Activated naive CD8-positive, alpha-beta T cell treated with anti-CD3 and anti-CD28 coated beads, Interleukin-2, amount 10 ng/mL, durations not matched to agents 7 days and 5 days (primary cell): ENCODE measurements at regions not wholly inside any gene's neighbourhood (a gene's known extent, or its start where the extent isn't known, plus 50 kb on each side); places are given as distances from the start of the nearest gene placed in this dataset.

Experiments used
- ATAC-seq: fragments of 150-1000 bp; cut with Tn5 transposase; one replicate; pipeline ENCODE4 v1.10.0; 2021; ENCODE audit warnings: low read depth, moderate library complexity
- POLR2A ChIA-PET: fragments of 350-600 bp; sonication (Branson Sonifier 250); formaldehyde crosslinking; loops from one replicate; lab custom pipeline; 2021; ENCODE audit warnings: antibody characterized with exemption; lab: Charles Lee
- DNase-seq: peaks from one replicate; pipeline ENCODE4 v3.0.0; 2021
- H3K27ac Mint-ChIP-seq: one replicate; pipeline ENCODE4 v1.8.0; 2022; ENCODE audit warnings: mild to moderate bottlenecking, mixed read lengths
- H3K27me3 Mint-ChIP-seq: one replicate; pipeline ENCODE4 v1.8.0; 2022; ENCODE audit warnings: mild to moderate bottlenecking, moderate library complexity, mixed read lengths
- H3K36me3 Mint-ChIP-seq: one replicate; pipeline ENCODE4 v1.8.0; 2021; ENCODE audit warnings: mild to moderate bottlenecking, mixed read lengths
- H3K4me1 Mint-ChIP-seq: one replicate; pipeline ENCODE4 v1.8.0; 2021; ENCODE audit warnings: mixed read lengths
- H3K4me3 Mint-ChIP-seq: one replicate; pipeline ENCODE4 v1.8.0; 2022; ENCODE audit warnings: mild to moderate bottlenecking, moderate library complexity, mixed read lengths
- H3K9me3 Mint-ChIP-seq: one replicate; pipeline ENCODE4 v1.8.0; 2021; ENCODE audit warnings: mixed read lengths

DNA sequence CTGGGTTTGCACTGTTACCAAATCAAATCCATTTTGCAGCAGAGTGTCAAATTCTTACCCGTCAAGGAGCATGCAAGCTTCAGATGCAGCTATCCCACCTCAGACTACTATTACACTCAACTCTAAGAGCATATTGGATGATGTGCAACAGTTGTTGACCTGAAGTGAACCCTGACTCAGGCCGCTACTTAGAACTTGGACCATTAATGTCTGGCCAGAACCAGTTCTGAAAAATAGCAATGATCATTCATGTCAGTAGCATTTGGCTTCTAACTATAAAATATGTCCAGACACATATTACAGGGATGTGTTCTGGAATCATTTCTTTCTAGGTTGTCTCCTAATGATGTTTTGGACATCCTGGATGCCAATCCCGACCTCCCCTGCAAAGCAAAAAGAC lies 135.5 kb upstream of the PKDCC start:
- ATAC-seq, result no peak
- peaks cover 7% of the 10 kb centered on the region for H3K4me1 Mint-ChIP-seq
- POLR2A ChIA-PET, result no interaction called here
- DNase-seq, result no peak
- H3K9me3 Mint-ChIP-seq, result no peaks in the 10 kb centered on the region
- peaks cover 31% of the 10 kb centered on the region for H3K27me3 Mint-ChIP-seq
- H3K27ac Mint-ChIP-seq, result no peak overlapping the region
- H3K36me3 Mint-ChIP-seq, result no peaks in the 10 kb centered on the region
- H3K4me3 Mint-ChIP-seq, result no peak overlapping the region

DNA sequence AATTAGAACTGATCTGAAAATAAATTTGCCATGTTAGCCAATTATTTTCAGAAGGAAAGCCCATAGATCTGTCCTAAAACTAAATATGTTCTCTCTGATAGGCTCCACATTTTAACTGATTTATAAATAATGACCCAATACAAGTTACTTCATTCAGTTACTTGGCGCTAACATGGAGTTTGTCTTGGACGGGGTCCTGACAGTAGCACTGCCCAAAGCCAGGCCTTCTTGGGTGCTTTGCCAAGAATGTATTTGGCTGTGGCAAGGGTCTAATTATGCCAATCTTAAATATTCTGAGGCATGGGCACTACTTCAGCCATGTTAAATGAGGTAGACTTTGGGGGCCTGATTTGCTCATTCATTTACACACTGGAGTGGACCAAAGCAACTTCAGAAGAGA lies 135.0 kb upstream of the PKDCC start:
- Mint-ChIP-seq H3K4me3 (no peak overlapping the region), H3K36me3 (no peaks in the 10 kb centered on the region), H3K9me3 (no peaks in the 10 kb centered on the region), H3K27me3 (peaks cover 29% of the 10 kb centered on the region), H3K4me1 (peaks cover 7% of the 10 kb centered on the region), H3K27ac (no peak overlapping the region)
- no peak for ATAC-seq
- POLR2A ChIA-PET, result no interaction called here
- no peak for DNase-seq

DNA sequence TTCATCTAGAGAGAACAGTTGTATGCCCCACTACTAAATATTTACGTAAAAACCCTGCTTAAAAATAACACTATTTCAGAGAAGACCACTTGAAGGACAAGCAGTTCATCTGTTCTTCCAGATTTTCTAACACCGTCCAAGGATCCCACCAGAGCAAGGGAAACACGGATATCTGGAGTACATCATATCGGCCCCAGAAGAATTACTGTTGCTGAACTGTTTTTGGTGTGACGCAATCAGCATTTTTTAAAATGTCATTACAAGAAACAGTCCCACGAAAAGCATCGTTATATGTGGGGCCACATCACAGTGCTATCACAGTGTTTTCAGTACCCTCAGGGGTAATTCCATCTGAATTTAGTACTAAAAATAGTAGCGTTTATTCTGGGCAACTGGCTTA lies 134.5 kb upstream of the PKDCC start:
- Mint-ChIP-seq H3K4me1 (peaks cover 3% of the 10 kb centered on the region), H3K27me3 (peaks cover 26% of the 10 kb centered on the region), H3K4me3 (no peak overlapping the region), H3K36me3 (no peaks in the 10 kb centered on the region), H3K9me3 (no peaks in the 10 kb centered on the region), H3K27ac (no peak overlapping the region)
- ATAC-seq (no peak), DNase-seq (no peak)
- POLR2A ChIA-PET, result no interaction called here

DNA sequence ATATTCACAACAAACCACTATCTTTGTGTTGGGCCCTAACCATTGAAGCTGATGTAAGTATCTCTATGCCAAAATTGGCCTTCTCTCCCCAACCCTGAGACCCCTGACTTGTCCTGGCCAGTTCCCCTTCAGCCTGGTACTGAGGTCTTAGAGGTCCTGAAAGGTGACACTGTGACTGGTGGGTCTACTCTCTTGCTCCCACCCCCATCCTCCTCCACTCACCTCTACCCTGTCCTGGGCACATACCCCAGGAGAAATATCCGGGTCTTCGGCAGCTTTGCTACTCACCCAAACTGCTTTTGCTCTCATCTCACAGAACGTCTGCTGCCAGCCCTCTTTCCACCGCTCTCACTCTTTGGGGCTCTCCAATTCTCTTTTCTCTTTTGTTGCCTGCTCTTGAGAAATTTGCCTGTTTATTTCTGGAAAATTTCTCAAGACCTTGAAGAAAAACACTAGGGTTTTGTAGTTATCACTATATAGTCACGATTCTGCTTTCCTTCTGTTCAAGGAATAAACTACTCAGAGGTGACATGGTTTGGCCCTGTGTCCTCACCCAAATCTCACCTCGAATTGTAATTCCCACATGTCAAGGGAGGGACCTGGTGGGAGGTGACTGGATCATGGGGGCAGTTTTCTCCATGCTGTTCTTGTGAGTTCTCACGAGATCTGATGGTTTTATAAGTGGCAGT lies 133.8 kb upstream of the PKDCC start:
- no peaks in the 10 kb centered on the region for H3K9me3 Mint-ChIP-seq
- H3K36me3 Mint-ChIP-seq, result no peaks in the 10 kb centered on the region
- H3K4me3 Mint-ChIP-seq, result no peak overlapping the region
- ATAC-seq (no peak), DNase-seq (no peak)
- peaks cover 3% of the 10 kb centered on the region for H3K4me1 Mint-ChIP-seq
- no peak overlapping the region for H3K27ac Mint-ChIP-seq
- POLR2A ChIA-PET, result no interaction called here
- H3K27me3 Mint-ChIP-seq, result peaks cover 26% of the 10 kb centered on the region

DNA sequence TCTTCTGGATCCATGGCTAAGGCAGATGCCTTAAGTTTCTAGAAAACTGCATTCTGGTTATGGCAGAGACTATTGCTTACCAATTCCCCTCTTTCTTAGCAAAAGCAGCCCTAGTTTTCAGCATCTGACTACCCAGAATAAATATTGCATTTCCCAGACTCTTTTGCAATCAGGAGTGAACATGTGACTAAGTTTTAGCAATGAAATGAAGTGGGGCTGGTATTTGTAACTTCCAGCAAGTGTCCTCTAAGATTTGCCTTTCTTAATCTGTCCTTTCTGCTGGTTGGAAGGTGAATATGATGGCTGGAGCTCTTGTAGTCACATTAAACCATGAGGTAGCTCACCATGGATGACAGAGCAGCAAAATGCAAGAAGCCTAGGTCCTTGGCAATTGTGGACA lies 132.9 kb upstream of the PKDCC start:
- Mint-ChIP-seq H3K27me3 (peaks cover 22% of the 10 kb centered on the region), H3K9me3 (no peaks in the 10 kb centered on the region), H3K4me1 (no peaks in the 10 kb centered on the region), H3K36me3 (no peaks in the 10 kb centered on the region), H3K4me3 (no peak overlapping the region), H3K27ac (no peak overlapping the region)
- DNase-seq (no peak), ATAC-seq (no peak)
- POLR2A ChIA-PET, result no interaction called here

DNA sequence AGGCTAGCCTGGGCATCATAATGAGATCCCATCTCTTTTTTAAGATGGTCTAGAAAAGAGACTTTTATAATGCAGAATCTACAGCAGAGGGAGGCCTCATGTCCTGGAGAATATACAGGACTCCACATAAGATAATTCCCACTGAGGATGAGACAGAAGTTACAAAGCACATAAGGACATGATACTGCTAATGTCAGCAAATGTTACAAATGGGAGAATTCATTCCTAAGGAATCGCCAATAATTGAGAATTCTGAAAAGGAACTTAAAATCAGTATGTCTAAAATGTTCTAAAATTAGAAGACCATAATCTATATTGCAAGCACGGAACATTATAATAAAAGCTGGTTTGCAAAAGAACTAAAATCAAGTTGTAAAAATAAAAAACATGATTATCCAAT lies 131.6 kb upstream of the PKDCC start:
- peaks cover 15% of the 10 kb centered on the region for H3K27me3 Mint-ChIP-seq
- POLR2A ChIA-PET, result no interaction called here
- no peak overlapping the region for H3K27ac Mint-ChIP-seq
- ATAC-seq (no peak), DNase-seq (no peak)
- no peaks in the 10 kb centered on the region for H3K4me1 Mint-ChIP-seq
- no peak overlapping the region for H3K4me3 Mint-ChIP-seq
- H3K9me3 Mint-ChIP-seq, result no peaks in the 10 kb centered on the region
- H3K36me3 Mint-ChIP-seq, result no peaks in the 10 kb centered on the region

DNA sequence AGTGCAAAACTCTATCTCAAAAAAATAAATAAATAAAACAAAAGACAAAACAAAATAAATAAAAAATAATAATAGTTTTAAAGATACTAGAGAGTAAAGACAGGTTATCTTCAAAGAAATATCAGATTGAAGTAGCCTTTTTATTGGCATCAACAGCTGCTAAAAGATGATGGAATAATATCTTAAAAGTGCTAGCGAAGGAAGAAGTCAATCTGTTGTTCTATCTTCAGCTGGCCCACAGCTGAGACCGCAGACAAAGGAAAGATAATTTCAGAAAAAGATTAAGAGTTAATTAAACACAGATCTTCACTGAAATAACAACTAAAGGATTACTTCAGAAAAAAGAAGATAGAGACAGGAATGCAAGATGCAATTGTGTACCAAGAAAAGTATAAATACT lies 130.2 kb upstream of the PKDCC start:
- Mint-ChIP-seq H3K9me3 (no peaks in the 10 kb centered on the region), H3K27me3 (peaks cover 13% of the 10 kb centered on the region), H3K27ac (no peak overlapping the region), H3K36me3 (no peaks in the 10 kb centered on the region), H3K4me1 (no peaks in the 10 kb centered on the region), H3K4me3 (no peak overlapping the region)
- DNase-seq, result no peak
- POLR2A ChIA-PET, result no interaction called here
- no peak for ATAC-seq

DNA sequence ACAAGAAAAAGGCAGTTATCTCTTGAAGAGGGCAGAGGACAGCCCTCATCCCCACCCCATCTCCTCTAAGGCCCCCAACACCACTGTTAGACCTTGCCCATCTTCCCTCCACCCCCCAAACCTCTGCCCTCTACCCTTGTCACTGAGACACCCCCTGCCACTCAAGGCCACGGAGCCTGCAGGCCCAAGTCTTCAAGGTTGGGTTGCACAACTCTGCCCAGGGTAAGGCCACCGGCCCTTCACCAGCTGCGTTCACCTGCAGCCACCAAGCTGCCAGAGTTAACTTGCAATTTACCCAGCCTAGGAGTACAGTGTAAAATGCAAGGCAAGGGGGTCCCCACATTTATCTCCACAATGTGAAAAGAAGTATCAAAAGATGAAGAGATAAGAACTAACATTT lies 128.7 kb upstream of the PKDCC start:
- ATAC-seq, result no peak
- H3K27ac Mint-ChIP-seq, result no peak overlapping the region
- H3K36me3 Mint-ChIP-seq, result no peaks in the 10 kb centered on the region
- H3K27me3 Mint-ChIP-seq, result peaks cover 13% of the 10 kb centered on the region
- H3K4me3 Mint-ChIP-seq, result no peak overlapping the region
- DNase-seq, result no peak
- H3K9me3 Mint-ChIP-seq, result no peaks in the 10 kb centered on the region
- H3K4me1 Mint-ChIP-seq, result no peaks in the 10 kb centered on the region
- POLR2A ChIA-PET, result no interaction called here

DNA sequence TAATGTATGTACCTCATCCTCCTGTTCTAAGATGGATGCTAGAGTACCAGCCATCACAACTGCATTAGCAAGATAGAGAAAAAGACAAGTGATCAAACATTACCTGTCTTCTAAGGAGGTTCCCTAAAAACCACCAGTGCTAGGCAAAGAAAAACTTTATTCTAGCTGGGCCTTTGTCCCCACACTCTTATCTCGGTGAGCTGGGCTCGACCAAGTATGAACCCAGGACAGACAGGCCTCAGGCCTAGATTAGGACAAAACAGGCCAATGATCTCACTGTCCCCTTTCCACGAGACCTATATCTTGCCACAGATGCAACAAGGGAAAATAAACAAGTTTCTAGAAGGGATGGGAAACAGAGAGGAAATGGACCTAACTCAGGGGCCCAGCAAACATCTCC lies 127.6 kb upstream of the PKDCC start:
- no peak overlapping the region for H3K4me3 Mint-ChIP-seq
- POLR2A ChIA-PET, result no interaction called here
- no peak for ATAC-seq
- peaks cover 10% of the 10 kb centered on the region for H3K27me3 Mint-ChIP-seq
- no peaks in the 10 kb centered on the region for H3K4me1 Mint-ChIP-seq
- no peaks in the 10 kb centered on the region for H3K36me3 Mint-ChIP-seq
- no peak overlapping the region for H3K27ac Mint-ChIP-seq
- H3K9me3 Mint-ChIP-seq, result no peaks in the 10 kb centered on the region
- no peak for DNase-seq

DNA sequence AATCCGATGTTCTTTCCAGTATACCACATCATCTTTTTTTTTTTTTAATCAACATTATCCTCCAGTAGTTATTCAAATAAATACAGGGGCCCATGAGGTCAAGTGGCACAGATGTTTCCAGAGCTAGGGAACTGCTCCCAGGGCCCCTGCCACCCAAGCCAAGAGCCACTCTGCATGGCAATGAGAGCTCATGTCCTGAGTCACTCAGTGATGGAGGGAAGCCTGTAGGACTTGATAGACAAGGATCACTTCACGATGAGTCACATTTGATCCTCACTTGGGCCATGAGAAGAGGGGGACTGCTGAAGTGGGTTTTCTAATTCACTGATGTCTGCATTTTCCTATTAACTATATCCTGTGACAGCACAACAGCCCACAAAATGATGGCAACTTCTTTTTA lies 127.0 kb upstream of the PKDCC start:
- H3K36me3 Mint-ChIP-seq, result no peaks in the 10 kb centered on the region
- H3K27me3 Mint-ChIP-seq, result peaks cover 7% of the 10 kb centered on the region
- no peaks in the 10 kb centered on the region for H3K4me1 Mint-ChIP-seq
- H3K27ac Mint-ChIP-seq, result no peak overlapping the region
- no peak for DNase-seq
- no peak overlapping the region for H3K4me3 Mint-ChIP-seq
- ATAC-seq, result no peak
- POLR2A ChIA-PET, result no interaction called here
- no peaks in the 10 kb centered on the region for H3K9me3 Mint-ChIP-seq

DNA sequence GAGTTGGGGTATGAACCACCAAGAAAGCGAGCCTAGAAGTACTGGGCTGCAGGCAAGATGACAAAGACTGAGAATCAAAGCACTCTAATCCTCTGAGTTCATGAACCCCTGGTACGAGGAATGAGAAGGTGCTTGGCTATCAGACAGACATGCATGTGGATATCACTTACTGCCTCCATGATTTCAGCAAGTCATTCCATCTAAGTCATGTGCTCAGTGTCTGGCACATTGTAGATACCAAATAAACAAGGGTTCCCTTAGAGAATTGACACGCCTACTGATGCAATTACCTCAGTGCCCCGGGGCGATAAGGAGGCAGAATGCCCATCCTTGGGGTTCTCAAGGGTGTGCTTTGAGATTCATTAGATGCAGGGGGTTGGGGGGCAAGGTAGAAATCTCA lies 125.6 kb upstream of the PKDCC start:
- DNase-seq (no peak), ATAC-seq (no peak)
- H3K27me3 Mint-ChIP-seq, result peaks cover 3% of the 10 kb centered on the region
- no peaks in the 10 kb centered on the region for H3K4me1 Mint-ChIP-seq
- no peaks in the 10 kb centered on the region for H3K9me3 Mint-ChIP-seq
- H3K27ac Mint-ChIP-seq, result no peak overlapping the region
- H3K36me3 Mint-ChIP-seq, result no peaks in the 10 kb centered on the region
- no peak overlapping the region for H3K4me3 Mint-ChIP-seq
- POLR2A ChIA-PET, result no interaction called here

DNA sequence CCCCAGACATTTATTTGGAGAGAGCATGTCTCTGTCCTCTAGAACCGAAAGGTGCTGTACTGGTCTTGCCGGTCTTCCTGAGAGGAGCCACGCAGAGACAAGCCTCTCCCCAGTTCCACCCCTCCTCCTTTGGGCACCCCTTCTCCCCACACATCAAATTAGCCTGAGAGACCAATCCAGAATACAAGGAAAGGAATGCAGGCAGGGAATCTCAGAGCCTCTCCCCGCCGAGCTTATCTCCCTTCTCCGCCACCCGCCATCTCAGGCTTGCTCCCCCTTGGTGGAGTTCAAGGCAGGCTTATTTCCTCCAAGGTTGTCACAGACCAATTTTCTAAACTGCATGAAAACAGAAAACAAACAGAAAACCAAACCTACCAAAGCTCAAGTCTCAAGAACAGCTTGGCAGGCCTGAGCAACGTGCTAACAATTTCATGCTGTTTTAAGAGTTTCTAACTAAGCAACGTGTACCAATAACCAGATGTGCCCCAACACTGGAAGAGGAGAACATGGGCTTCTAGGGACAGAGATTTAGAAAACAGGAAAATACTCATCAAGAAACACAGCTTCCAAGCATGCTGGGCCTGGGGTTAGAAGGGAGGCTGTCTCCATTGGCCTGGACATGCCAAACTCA lies 124.5 kb upstream of the PKDCC start:
- no peaks in the 10 kb centered on the region for H3K36me3 Mint-ChIP-seq
- POLR2A ChIA-PET, result no interaction called here
- H3K4me1 Mint-ChIP-seq, result no peaks in the 10 kb centered on the region
- H3K4me3 Mint-ChIP-seq, result no peak overlapping the region
- no peak overlapping the region for H3K27ac Mint-ChIP-seq
- ATAC-seq (no peak), DNase-seq (no peak)
- no peaks in the 10 kb centered on the region for H3K9me3 Mint-ChIP-seq
- peaks cover 2% of the 10 kb centered on the region for H3K27me3 Mint-ChIP-seq

DNA sequence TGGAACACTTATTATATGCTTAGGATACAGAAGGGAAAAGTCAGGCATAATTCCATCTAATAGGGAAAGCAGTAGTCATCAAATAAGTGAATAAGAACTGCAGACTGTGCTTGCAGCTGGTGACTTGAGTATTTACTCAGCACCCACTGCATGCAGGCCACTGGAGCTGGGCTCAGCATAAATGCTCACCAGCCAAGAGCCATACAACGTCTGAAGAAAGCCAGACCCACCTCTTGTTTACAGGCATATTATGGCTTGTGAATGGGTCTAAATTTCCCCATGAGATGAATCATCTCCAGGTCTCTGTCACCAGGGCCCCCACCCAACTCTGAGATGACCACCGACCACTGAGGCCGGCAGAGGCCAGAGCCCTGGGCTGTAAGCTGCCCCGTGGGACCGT lies 123.8 kb upstream of the PKDCC start:
- H3K27me3 Mint-ChIP-seq, result peaks cover 2% of the 10 kb centered on the region
- POLR2A ChIA-PET, result no interaction called here
- H3K36me3 Mint-ChIP-seq, result no peaks in the 10 kb centered on the region
- no peaks in the 10 kb centered on the region for H3K4me1 Mint-ChIP-seq
- ATAC-seq (no peak), DNase-seq (no peak)
- H3K9me3 Mint-ChIP-seq, result no peaks in the 10 kb centered on the region
- no peak overlapping the region for H3K4me3 Mint-ChIP-seq
- H3K27ac Mint-ChIP-seq, result no peak overlapping the region

DNA sequence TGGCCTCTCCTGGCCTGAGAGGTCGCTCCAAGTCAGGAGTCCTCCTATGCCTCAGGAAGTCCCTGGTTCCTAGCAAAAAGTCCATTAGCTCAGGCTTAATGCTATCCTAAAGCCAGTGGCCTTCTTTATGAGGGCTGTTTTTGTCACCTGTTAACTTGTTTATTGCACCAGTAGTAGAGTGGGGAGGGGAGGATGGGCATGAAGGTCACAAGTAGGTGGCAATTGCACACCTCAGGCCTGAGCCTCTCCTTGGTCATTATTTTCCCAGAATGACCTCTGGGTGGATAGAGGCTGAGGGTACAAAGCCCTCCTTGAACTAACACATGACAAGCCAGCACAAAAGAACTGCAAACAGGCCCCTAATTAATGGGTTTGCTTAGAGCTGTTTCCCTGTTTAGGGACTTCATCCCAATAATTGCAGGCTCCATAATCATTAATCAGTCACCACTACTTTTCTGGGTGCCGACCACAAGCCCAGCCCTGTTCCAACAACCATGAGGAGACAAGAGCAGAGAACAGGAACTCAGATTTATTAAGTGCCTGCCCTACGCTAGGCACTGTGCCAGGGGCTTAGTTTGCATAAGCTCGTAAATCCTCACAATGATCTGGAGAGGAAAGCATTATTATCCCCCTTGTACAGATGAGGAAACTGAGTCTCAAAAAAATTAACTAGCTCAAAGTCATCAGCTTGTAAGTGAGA lies 123.0 kb upstream of the PKDCC start:
- no peak for ATAC-seq
- H3K27ac Mint-ChIP-seq, result no peak overlapping the region

More for the DNA sequence above, 123.0 kb upstream of the PKDCC start:
- POLR2A ChIA-PET, result no interaction called here
- H3K9me3 Mint-ChIP-seq, result no peaks in the 10 kb centered on the region
- no peaks in the 10 kb centered on the region for H3K36me3 Mint-ChIP-seq
- no peaks in the 10 kb centered on the region for H3K4me1 Mint-ChIP-seq
- H3K27me3 Mint-ChIP-seq, result peaks cover 2% of the 10 kb centered on the region
- DNase-seq, result no peak
- H3K4me3 Mint-ChIP-seq, result no peak overlapping the region
